Erythroblast (primary cell): ENCODE measurements at regions not wholly inside any gene's neighbourhood (a gene's known extent, or its start where the extent isn't known, plus 50 kb on each side); places are given as distances from the start of the nearest gene placed in this dataset.

Experiments
- GATA1 ChIP-seq: IDR thresholded peaks from 2 replicates; pipeline ENCODE4 v1.6.1; 2011; ENCODE audit warnings: low read depth, mild to moderate bottlenecking, control low read depth, low read length, moderate library complexity
- POLR2A ChIP-seq: IDR thresholded peaks from 2 replicates; pipeline ENCODE4 v1.6.1; 2011; ENCODE audit warnings: mild to moderate bottlenecking, low read length

- TF ChIP-seq POLR2A (no peak), GATA1 (no peak)
Measured at GRCh38 chr1:105326886-105327285, 1577.2 kb downstream of the AMY1C start.
